IMR-90 (cell line): ENCODE measurements at regions not wholly inside any gene's neighbourhood (a gene's known extent, or its start where the extent isn't known, plus 50 kb on each side); places are given as distances from the start of the nearest gene placed in this dataset.

Source experiments
- ATAC-seq: fragments of 200-7000 bp; cut with Tn5 transposase; 2 replicates; pipeline ENCODE4 v1.9.1; 2020; ENCODE audit warnings: low read depth, mild to moderate bottlenecking, moderate library complexity
- BruUV-seq: library from RNA; stranded (reverse); fragments of 400-500 nt; replicated peaks from 2 replicates; lab custom pipeline; 2021; lab: Mats Ljungman, UMichigan
- CTCF ChIA-PET: fragments of 300-600 bp; formaldehyde crosslinking; extraction: SDS; loops from one replicate; lab custom pipeline; 2021; ENCODE audit warnings: antibody characterized with exemption; lab: Yijun Ruan, JAX
- POLR2A ChIA-PET: fragments of 300-600 bp; sonication (Branson Sonifier 250); formaldehyde crosslinking; loops from one replicate; lab custom pipeline; 2022; ENCODE audit warnings: antibody characterized with exemption; ENCODE audit not compliant: unreplicated experiment; lab: Charles Lee
- DNase-seq: peaks from one replicate; pipeline ENCODE4 v3.0.0; 2013
- H2AFZ ChIP-seq: replicated peaks from 2 replicates; pipeline ENCODE3; 2013; ENCODE audit warnings: low read length, mild to moderate bottlenecking; ENCODE audit not compliant: poor library complexity
- H2AK5ac ChIP-seq: 2 replicates; pipeline ENCODE4 v1.6.1; 2013; ENCODE audit warnings: low read depth, low read length, inconsistent platforms
- H2AK9ac ChIP-seq: replicated peaks from 2 replicates; pipeline ENCODE3; 2013; ENCODE audit warnings: mild to moderate bottlenecking, low read depth, low read length, moderate library complexity; ENCODE audit not compliant: poor library complexity
- H2BK120ac ChIP-seq: 2 replicates; pipeline ENCODE4 v1.6.1; 2013; ENCODE audit warnings: low read depth, low read length, inconsistent platforms
- H2BK15ac ChIP-seq: 3 replicates; pipeline ENCODE4 v1.6.1; 2013; ENCODE audit warnings: low read depth, low read length, inconsistent platforms
- H2BK20ac ChIP-seq: 2 replicates; pipeline ENCODE4 v1.6.1; 2013; ENCODE audit warnings: low read depth, mild to moderate bottlenecking, inconsistent platforms, low read length, moderate library complexity
- H2BK5ac ChIP-seq: 2 replicates; pipeline ENCODE4 v1.6.1; 2013; ENCODE audit warnings: mild to moderate bottlenecking, low read depth, low read length, inconsistent platforms; ENCODE audit not compliant: poor library complexity, severe bottlenecking
- H3K14ac ChIP-seq: replicated peaks from 2 replicates; pipeline ENCODE4 v1.6.1; 2013; ENCODE audit warnings: low read depth, low read length, inconsistent platforms
- H3K18ac ChIP-seq: 2 replicates; pipeline ENCODE4 v1.6.1; 2013; ENCODE audit warnings: low read depth, low read length, control low read depth
- H3K23ac ChIP-seq: 2 replicates; pipeline ENCODE4 v1.6.1; 2013; ENCODE audit warnings: low read depth, low read length, inconsistent platforms
- H3K27ac ChIP-seq: 2 replicates; pipeline ENCODE4 v1.5.1; 2013; ENCODE audit warnings: mild to moderate bottlenecking, control low read depth, low read length; ENCODE audit not compliant: insufficient read depth
- H3K27me3 ChIP-seq: 2 replicates; pipeline ENCODE4 v1.6.1; 2013; ENCODE audit warnings: low read length; ENCODE audit not compliant: control insufficient read depth, insufficient read depth
- H3K36me3 ChIP-seq: 2 replicates; pipeline ENCODE4 v1.6.1; 2013; ENCODE audit warnings: low read length, mixed read lengths; ENCODE audit not compliant: control insufficient read depth, insufficient read depth
- H3K4ac ChIP-seq: 2 replicates; pipeline ENCODE4 v1.6.1; 2013; ENCODE audit warnings: low read depth, low read length, inconsistent platforms
- H3K4me1 ChIP-seq: 2 replicates; pipeline ENCODE4 v1.6.1; 2013; ENCODE audit warnings: low read length, mixed read lengths; ENCODE audit not compliant: control insufficient read depth, insufficient read depth
- H3K4me2 ChIP-seq: 2 replicates; pipeline ENCODE4 v1.6.1; 2013; ENCODE audit warnings: low read depth, mild to moderate bottlenecking, control low read depth, low read length, moderate library complexity
- H3K4me3 ChIP-seq: 2 replicates; pipeline ENCODE4 v1.5.1; 2013; ENCODE audit warnings: low read depth, mild to moderate bottlenecking, control low read depth, low read length, moderate library complexity; ENCODE audit not compliant: insufficient read depth
- H3K56ac ChIP-seq: 2 replicates; pipeline ENCODE4 v1.6.1; 2013; ENCODE audit warnings: low read length, inconsistent platforms; ENCODE audit not compliant: insufficient read depth; ENCODE audit errors: extremely low read depth
- H3K79me1 ChIP-seq, 2 experiments: 2 replicates each; pipeline ENCODE4 v1.6.1; 2013; ENCODE audit warnings: low read length in 2 of 2, inconsistent platforms in 1 of 2, low read depth in 1 of 2
- H3K9ac ChIP-seq: 2 replicates; pipeline ENCODE4 v1.6.1; 2013; ENCODE audit warnings: low read depth, low read length, control low read depth
- H3K9me1 ChIP-seq: 2 replicates; pipeline ENCODE4 v1.6.1; 2013; ENCODE audit warnings: low read length, inconsistent platforms; ENCODE audit not compliant: insufficient read depth
- H3K9me3 ChIP-seq: 2 replicates; pipeline ENCODE4 v1.6.1; 2013; ENCODE audit warnings: low read length; ENCODE audit not compliant: control insufficient read depth, insufficient read depth
- H4K20me1 ChIP-seq: 2 replicates; pipeline ENCODE4 v1.6.1; 2013; ENCODE audit warnings: low read length, inconsistent platforms; ENCODE audit not compliant: insufficient read depth
- H4K5ac ChIP-seq: 2 replicates; pipeline ENCODE4 v1.6.1; 2013; ENCODE audit warnings: mild to moderate bottlenecking, low read depth, low read length, control low read depth
- H4K8ac ChIP-seq, 2 experiments: 2 replicates each; pipeline ENCODE4 v1.6.1; 2013; ENCODE audit warnings: low read depth in 2 of 2, low read length in 2 of 2, control low read depth in 1 of 2, inconsistent platforms in 1 of 2
- H4K91ac ChIP-seq: 2 replicates; pipeline ENCODE4 v1.6.1; 2013; ENCODE audit warnings: low read depth, low read length, inconsistent platforms; ENCODE audit not compliant: insufficient read depth
- BHLHE40 ChIP-seq: fragments of 150-350 bp; IDR thresholded peaks from 2 replicates; pipeline ENCODE4 v1.6.1; 2016; ENCODE audit warnings: mild to moderate bottlenecking, low read depth, low read length
- CEBPB ChIP-seq: IDR thresholded peaks from 2 replicates; pipeline ENCODE4 v1.6.1; 2012; ENCODE audit warnings: low read depth, low read length, improper control_type of control experiment
- CHD1 ChIP-seq: IDR thresholded peaks from 2 replicates; pipeline ENCODE4 v1.6.1; 2012; ENCODE audit warnings: low read depth, low read length, improper control_type of control experiment
- CTCF ChIP-seq: conservative IDR thresholded peaks from 2 replicates; pipeline ENCODE4 v1.5.1; 2012; ENCODE audit warnings: mild to moderate bottlenecking, low read depth, low read length, improper control_type of control experiment
- ELK1 ChIP-seq: fragments of 150-350 bp; IDR thresholded peaks from 2 replicates; pipeline ENCODE4 v1.6.1; 2016; ENCODE audit warnings: low read depth, mild to moderate bottlenecking, low read length, moderate library complexity, borderline replicate concordance
- FOS ChIP-seq: fragments of 150-350 bp; IDR thresholded peaks from 2 replicates; pipeline ENCODE4 v1.6.1; 2016; ENCODE audit warnings: low read depth, low read length
- MAFK ChIP-seq: IDR thresholded peaks from 2 replicates; pipeline ENCODE4 v1.6.1; 2012; ENCODE audit warnings: low read depth, low read length, improper control_type of control experiment
- MAZ ChIP-seq: IDR thresholded peaks from 2 replicates; pipeline ENCODE4 v1.6.1; 2012; ENCODE audit warnings: low read depth, mild to moderate bottlenecking, low read length, improper control_type of control experiment, moderate library complexity, borderline replicate concordance
- MXI1 ChIP-seq: IDR thresholded peaks from 2 replicates; pipeline ENCODE4 v1.6.1; 2012; ENCODE audit warnings: low read depth, mild to moderate bottlenecking, low read length, moderate library complexity, borderline replicate concordance
- NFE2L2 ChIP-seq: fragments of 150-350 bp; IDR thresholded peaks from 2 replicates; pipeline ENCODE4 v1.6.1; 2016; ENCODE audit warnings: low read depth, mild to moderate bottlenecking, low read length
- POLR2A ChIP-seq: IDR thresholded peaks from 2 replicates; pipeline ENCODE4 v1.6.1; 2012; ENCODE audit warnings: mild to moderate bottlenecking, low read depth, low read length
- RAD21 ChIP-seq: IDR thresholded peaks from 2 replicates; pipeline ENCODE4 v1.6.1; 2012; ENCODE audit warnings: low read length, improper control_type of control experiment
- RCOR1 ChIP-seq: IDR thresholded peaks from 2 replicates; pipeline ENCODE4 v1.6.1; 2012; ENCODE audit warnings: mild to moderate bottlenecking, low read length, improper control_type of control experiment; ENCODE audit not compliant: insufficient replicate concordance
- RFX5 ChIP-seq: IDR thresholded peaks from 2 replicates; pipeline ENCODE4 v1.8.0; 2012; ENCODE audit warnings: low read depth, mild to moderate bottlenecking, low read length, moderate library complexity
- SMC3 ChIP-seq: fragments of 150-350 bp; IDR thresholded peaks from 2 replicates; pipeline ENCODE4 v1.6.1; 2016; ENCODE audit warnings: low read depth, mild to moderate bottlenecking, antibody characterized with exemption, low read length, moderate library complexity
- USF2 ChIP-seq: fragments of 150-350 bp; IDR thresholded peaks from 2 replicates; pipeline ENCODE4 v1.6.1; 2017; ENCODE audit warnings: mild to moderate bottlenecking, antibody characterized with exemption, low read length, low read depth
- WGBS, 2 experiments: methylation state at CpG; one replicate each; pipeline versions ENCODE4 v1.1.5 to v1.1.7; 2013; ENCODE audit warnings: missing lambda C conversion rate in 2 of 2; ENCODE audit not compliant: insufficient read length in 1 of 2; ENCODE audit errors: extremely low coverage in 2 of 2; 5-methylcytosine and 5-hydroxymethylcytosine counted together
- dilution Hi-C: fragments of 300-500 bp; cut with HindIII; formaldehyde crosslinking; loops from one replicate; pipeline ENCODE4 v1.14.3; 2018; ENCODE audit warnings: low sequenced_read_pairs; ENCODE audit not compliant: unreplicated experiment
- in situ Hi-C: fragments of 300-500 bp; cut with MboI; formaldehyde crosslinking; loops from 3 replicates; pipeline ENCODE4 v1.14.3; 2019; ENCODE audit warnings: low sequenced_read_pairs, inconsistent platforms, mixed read lengths
- intact Hi-C: fragments of 100-400 bp; cut with micrococcal nuclease; formaldehyde crosslinking; loops from 2 replicates; pipeline ENCODE4 v1.10.0; 2022

- Histone ChIP-seq H3K18ac (no peak overlapping the region), H3K36me3 (no peaks in the 10 kb centered on the region), H4K91ac (no peak overlapping the region), H3K4ac (no peak overlapping the region), H2BK120ac (no peak overlapping the region), H3K9ac (no peak overlapping the region), H3K4me3 (no peak overlapping the region), H3K14ac (no peak overlapping the region), H2AK5ac (no peak overlapping the region), H2AK9ac (no peak overlapping the region), H2BK15ac (no peak overlapping the region), H2BK20ac (no peak overlapping the region), H2AFZ (no peak overlapping the region), H3K4me1 (no peaks in the 10 kb centered on the region), H3K9me3 (no peaks in the 10 kb centered on the region), H2BK5ac (no peak overlapping the region), H3K4me2 (no peak overlapping the region), H3K23ac (no peak overlapping the region), H3K9me1 (no peaks in the 10 kb centered on the region), H4K5ac (no peak overlapping the region), H3K56ac (no peak overlapping the region), H3K79me1 (no peaks in the 10 kb centered on the region), H3K27ac (no peak overlapping the region), H4K20me1 (no peaks in the 10 kb centered on the region), H4K8ac (no peak overlapping the region), H3K27me3 (no peaks in the 10 kb centered on the region)
- in situ Hi-C loops: no loop called here
- no TSS peak for BruUV-seq
- POLR2A ChIA-PET: no interaction called here
- TF ChIP-seq CHD1 (no peak), USF2 (no peak), CTCF (no peak), POLR2A (no peak), CEBPB (no peak), MXI1 (no peak), MAFK (no peak), ELK1 (no peak), RCOR1 (no peak), RFX5 (no peak), BHLHE40 (no peak), MAZ (no peak), RAD21 (no peak), FOS (no peak), NFE2L2 (no peak), SMC3 (no peak)
- intact Hi-C loops: no loop called here
- DNase-seq (no peak), ATAC-seq (no peak)
- 89% methylated on average over 1 of the region's 1 CpG; no CpG with 5 or more reads in 1 of the 2 experiments for WGBS, 2 experiments
- dilution Hi-C loops: no loop called here
- CTCF ChIA-PET: no interaction called here
These were observed 294.0 kb upstream of the ADGRL2 start for GRCh38 chr1:81506699-81507098.
